GM23248 (cell line): ENCODE measurements at regions not wholly inside any gene's neighbourhood (a gene's known extent, or its start where the extent isn't known, plus 50 kb on each side); places are given as distances from the start of the nearest gene placed in this dataset.

ENCODE experiments used
- EZH2 ChIP-seq: fragments of 200-600 bp; sonication (generic); IDR thresholded peaks from 2 replicates; pipeline ENCODE4 v1.6.1; 2018; ENCODE audit warnings: antibody characterized with exemption, mild to moderate bottlenecking; ENCODE audit not compliant: insufficient read depth, poor library complexity, severe bottlenecking
- EZH2phosphoT487 ChIP-seq: fragments of 200-600 bp; sonication (generic); IDR thresholded peaks from 2 replicates; pipeline ENCODE4 v1.6.1; 2018; ENCODE audit warnings: antibody characterized with exemption, moderate library complexity, mild to moderate bottlenecking, low read depth; ENCODE audit not compliant: insufficient read depth

DNA sequence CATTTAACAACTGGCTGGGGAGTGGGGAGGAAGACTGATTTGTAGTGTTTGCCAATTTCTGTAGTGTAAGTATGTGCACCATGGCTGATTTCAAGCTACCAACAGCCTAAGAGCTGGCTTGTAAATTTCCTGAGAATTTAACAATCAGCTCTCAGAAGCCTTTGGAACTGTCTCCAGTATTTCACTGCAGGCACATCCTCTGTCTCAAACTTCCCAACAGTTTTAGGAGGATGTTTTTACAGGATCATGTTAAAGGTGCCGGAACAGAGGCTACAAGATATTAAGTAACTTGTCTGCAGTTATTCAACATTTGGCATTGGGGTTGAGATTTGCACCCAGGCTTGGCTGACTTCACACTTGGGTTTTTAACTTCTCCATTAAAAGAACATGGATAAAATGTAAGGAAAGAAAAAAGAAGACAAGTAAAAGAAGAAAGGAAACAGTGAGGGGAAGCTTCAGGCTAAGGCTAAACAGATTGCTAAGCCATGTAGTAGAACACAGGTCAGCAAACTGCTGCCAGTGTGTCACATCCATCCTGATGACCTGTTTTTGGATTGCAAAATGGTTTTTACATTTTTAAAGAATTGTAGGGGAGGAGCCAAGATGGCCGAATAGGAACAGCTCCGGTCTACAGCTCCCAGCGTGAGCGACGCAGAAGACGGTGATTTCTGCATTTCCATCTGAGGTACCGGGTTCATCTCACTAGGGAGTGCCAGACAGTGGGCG is 204.8 kb upstream of the SESN3 start:
- TF ChIP-seq EZH2 (no peak), EZH2phosphoT487 (no peak)
